Stimulated activated memory B cell treated with anti-CD40 and anti-IgM and Interleukin-4, amounts not matched to agents 10 μg/mL and 1 μg/mL and 100 μg/mL, for 72 hours (primary cell): ENCODE measurements at regions not wholly inside any gene's neighbourhood (a gene's known extent, or its start where the extent isn't known, plus 50 kb on each side); places are given as distances from the start of the nearest gene placed in this dataset.

Source experiments
- ATAC-seq: fragments of 150-1000 bp; cut with Tn5 transposase; 2 replicates; pipeline ENCODE4 v1.10.0; 2021
- H3K27ac Mint-ChIP-seq: one replicate; pipeline ENCODE4 v1.8.0; 2022; ENCODE audit warnings: mild to moderate bottlenecking, mixed read lengths
- H3K27me3 Mint-ChIP-seq: one replicate; pipeline ENCODE4 v1.8.0; 2022; ENCODE audit warnings: mixed read lengths
- H3K36me3 Mint-ChIP-seq: one replicate; pipeline ENCODE4 v1.8.0; 2022; ENCODE audit warnings: mixed read lengths
- H3K4me1 Mint-ChIP-seq: one replicate; pipeline ENCODE4 v1.8.0; 2022; ENCODE audit warnings: mixed read lengths
- H3K4me3 Mint-ChIP-seq: one replicate; pipeline ENCODE4 v1.8.0; 2022; ENCODE audit warnings: mild to moderate bottlenecking, moderate library complexity, mixed read lengths
- H3K9me3 Mint-ChIP-seq: one replicate; pipeline ENCODE4 v1.8.0; 2022; ENCODE audit warnings: mixed read lengths

DNA sequence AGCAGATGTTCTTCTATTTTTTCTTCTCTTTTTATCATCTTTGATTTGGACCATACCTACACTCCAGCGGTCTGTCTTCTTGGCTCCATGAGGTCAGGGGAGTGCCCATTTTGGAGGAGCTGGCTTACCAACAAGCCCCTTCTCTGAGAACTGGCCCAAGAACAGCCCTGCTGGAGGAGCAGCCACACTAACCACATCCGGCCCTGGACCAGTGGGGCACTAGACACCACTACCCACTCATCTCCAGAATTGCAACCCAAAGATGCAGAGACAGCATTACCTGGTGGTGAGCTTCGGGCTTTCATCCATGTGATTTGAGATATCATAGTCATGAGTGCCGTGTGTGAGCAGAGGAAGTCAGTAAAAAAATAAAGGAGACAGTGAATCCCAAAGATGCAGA is 599.4 kb upstream of the CDH4 start:
- Mint-ChIP-seq H3K4me1 (no peaks in the 10 kb centered on the region), H3K4me3 (no peak overlapping the region), H3K36me3 (no peaks in the 10 kb centered on the region), H3K27me3 (no peaks in the 10 kb centered on the region), H3K27ac (no peak overlapping the region), H3K9me3 (peaks cover 10% of the 10 kb centered on the region)
- no peak for ATAC-seq

GRCh38 chr20:60653111-60653845 is 598.8 kb upstream of the CDH4 start:
- H3K4me3 Mint-ChIP-seq: no peak overlapping the region

GRCh38 chr20:60658681-60659080 is 593.4 kb upstream of the CDH4 start:
- no peak for ATAC-seq
- no peaks in the 10 kb centered on the region for H3K36me3 Mint-ChIP-seq
- H3K27ac Mint-ChIP-seq: no peak overlapping the region
- peaks cover 4% of the 10 kb centered on the region for H3K9me3 Mint-ChIP-seq
- H3K4me1 Mint-ChIP-seq: no peaks in the 10 kb centered on the region
- H3K4me3 Mint-ChIP-seq: no peak overlapping the region
- no peaks in the 10 kb centered on the region for H3K27me3 Mint-ChIP-seq

More at GRCh38 chr20:60653111-60653845, 598.8 kb upstream of the CDH4 start:
- H3K27ac Mint-ChIP-seq: no peak overlapping the region
- no peaks in the 10 kb centered on the region for H3K36me3 Mint-ChIP-seq
- no peak for ATAC-seq
- H3K27me3 Mint-ChIP-seq: no peaks in the 10 kb centered on the region
- H3K9me3 Mint-ChIP-seq: peaks cover 10% of the 10 kb centered on the region
- H3K4me1 Mint-ChIP-seq: no peaks in the 10 kb centered on the region

GRCh38 chr20:60659240-60659639 is 592.8 kb upstream of the CDH4 start:
- Mint-ChIP-seq H3K36me3 (no peaks in the 10 kb centered on the region), H3K27ac (no peak overlapping the region), H3K4me3 (no peak overlapping the region), H3K9me3 (peaks cover 4% of the 10 kb centered on the region), H3K4me1 (no peaks in the 10 kb centered on the region), H3K27me3 (no peaks in the 10 kb centered on the region)
- no peak for ATAC-seq

DNA sequence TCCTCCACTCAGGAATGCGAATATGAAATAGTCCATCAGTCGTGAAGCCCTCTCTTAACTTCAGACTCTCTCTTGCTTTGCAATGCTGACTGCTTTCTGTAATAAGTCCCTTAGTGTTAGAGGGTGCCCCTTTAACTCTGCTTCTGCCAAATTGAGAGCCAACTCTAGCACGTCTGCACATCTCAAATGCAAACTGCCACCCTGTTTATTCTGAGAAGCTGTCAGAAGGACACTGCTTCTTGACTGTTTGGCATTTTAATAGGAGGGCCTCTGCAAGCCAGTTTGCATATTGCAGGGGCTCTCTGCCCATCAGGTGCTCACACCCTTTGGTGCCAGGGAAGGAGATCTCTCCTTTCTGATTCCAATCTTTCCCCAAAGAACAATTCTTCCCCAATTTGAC is 589.8 kb upstream of the CDH4 start:
- Mint-ChIP-seq H3K36me3 (no peaks in the 10 kb centered on the region), H3K9me3 (peaks cover 5% of the 10 kb centered on the region), H3K27me3 (no peaks in the 10 kb centered on the region), H3K27ac (no peak overlapping the region), H3K4me1 (no peaks in the 10 kb centered on the region), H3K4me3 (no peak overlapping the region)
- no peak for ATAC-seq

GRCh38 chr20:60664106-60664505 is 588.0 kb upstream of the CDH4 start:
- Mint-ChIP-seq H3K27me3 (no peaks in the 10 kb centered on the region), H3K9me3 (peaks cover 5% of the 10 kb centered on the region), H3K4me1 (no peaks in the 10 kb centered on the region), H3K27ac (no peak overlapping the region), H3K4me3 (no peak overlapping the region), H3K36me3 (no peaks in the 10 kb centered on the region)
- no peak for ATAC-seq

DNA sequence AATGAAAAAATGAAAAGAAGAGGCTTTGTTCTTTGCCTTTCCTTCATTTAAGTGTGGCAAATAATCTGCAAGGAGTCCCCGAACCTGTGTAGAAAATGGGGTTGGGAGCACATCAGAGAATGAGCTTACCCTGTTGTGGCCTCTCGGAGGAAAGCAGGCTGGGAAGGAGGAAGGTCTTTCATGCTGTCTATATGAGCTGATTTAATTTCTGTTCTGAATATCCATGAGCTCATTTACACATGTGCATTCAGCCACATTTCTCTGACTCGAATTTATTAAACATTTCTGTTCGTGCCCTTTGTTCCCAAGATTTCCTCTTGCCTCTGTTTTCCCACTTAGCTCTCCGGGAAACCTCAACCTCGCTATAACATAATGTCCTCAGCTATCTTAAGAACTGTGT is 584.4 kb upstream of the CDH4 start:
- Mint-ChIP-seq H3K36me3 (no peaks in the 10 kb centered on the region), H3K4me1 (no peaks in the 10 kb centered on the region), H3K4me3 (no peak overlapping the region), H3K27ac (no peak overlapping the region), H3K27me3 (no peaks in the 10 kb centered on the region), H3K9me3 (peaks cover 5% of the 10 kb centered on the region)
- ATAC-seq: no peak

DNA sequence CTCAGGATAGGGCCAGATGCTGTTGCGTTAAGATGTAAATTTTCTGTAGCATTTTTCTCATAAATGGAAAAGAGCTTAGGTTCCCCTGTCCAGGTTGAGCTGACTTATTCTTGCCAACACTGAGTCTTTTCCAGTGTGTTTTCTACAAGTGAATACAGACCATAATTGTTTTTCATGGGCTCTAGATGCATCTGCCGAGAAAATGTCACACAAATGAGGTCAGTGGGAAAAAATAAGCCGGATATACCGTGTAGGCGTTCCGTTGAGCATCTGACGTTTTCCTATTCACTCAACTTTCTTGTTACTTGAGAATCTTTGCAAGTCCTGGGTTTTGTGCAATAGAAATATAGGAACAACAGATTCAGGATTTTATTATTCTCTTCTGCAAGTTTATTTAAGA is 582.9 kb upstream of the CDH4 start:
- H3K4me3 Mint-ChIP-seq: no peak overlapping the region
- peaks cover 5% of the 10 kb centered on the region for H3K9me3 Mint-ChIP-seq
- no peaks in the 10 kb centered on the region for H3K4me1 Mint-ChIP-seq
- H3K27ac Mint-ChIP-seq: no peak overlapping the region
- H3K36me3 Mint-ChIP-seq: no peaks in the 10 kb centered on the region
- H3K27me3 Mint-ChIP-seq: no peaks in the 10 kb centered on the region
- ATAC-seq: no peak

GRCh38 chr20:60676011-60676410 is 576.0 kb upstream of the CDH4 start:
- Mint-ChIP-seq H3K36me3 (no peaks in the 10 kb centered on the region), H3K4me3 (no peak overlapping the region), H3K4me1 (no peaks in the 10 kb centered on the region), H3K9me3 (peaks cover 6% of the 10 kb centered on the region), H3K27ac (no peak overlapping the region), H3K27me3 (no peaks in the 10 kb centered on the region)
- ATAC-seq: no peak

- Mint-ChIP-seq H3K27me3 (no peaks in the 10 kb centered on the region), H3K9me3 (peaks cover 6% of the 10 kb centered on the region), H3K4me3 (no peak overlapping the region), H3K4me1 (no peaks in the 10 kb centered on the region), H3K36me3 (no peaks in the 10 kb centered on the region), H3K27ac (no peak overlapping the region)
- no peak for ATAC-seq
Observed at GRCh38 chr20:60677819-60678218, 574.2 kb upstream of the CDH4 start.

GRCh38 chr20:60680554-60680953 is 571.5 kb upstream of the CDH4 start:
- Mint-ChIP-seq H3K27ac (no peak overlapping the region), H3K9me3 (peaks cover 6% of the 10 kb centered on the region), H3K4me1 (no peaks in the 10 kb centered on the region), H3K27me3 (no peaks in the 10 kb centered on the region), H3K36me3 (no peaks in the 10 kb centered on the region), H3K4me3 (no peak overlapping the region)
- ATAC-seq: no peak

- no peaks in the 10 kb centered on the region for H3K4me1 Mint-ChIP-seq
- no peak for ATAC-seq
- no peak overlapping the region for H3K27ac Mint-ChIP-seq
Observed at GRCh38 chr20:60687213-60687612, 564.8 kb upstream of the CDH4 start.

DNA sequence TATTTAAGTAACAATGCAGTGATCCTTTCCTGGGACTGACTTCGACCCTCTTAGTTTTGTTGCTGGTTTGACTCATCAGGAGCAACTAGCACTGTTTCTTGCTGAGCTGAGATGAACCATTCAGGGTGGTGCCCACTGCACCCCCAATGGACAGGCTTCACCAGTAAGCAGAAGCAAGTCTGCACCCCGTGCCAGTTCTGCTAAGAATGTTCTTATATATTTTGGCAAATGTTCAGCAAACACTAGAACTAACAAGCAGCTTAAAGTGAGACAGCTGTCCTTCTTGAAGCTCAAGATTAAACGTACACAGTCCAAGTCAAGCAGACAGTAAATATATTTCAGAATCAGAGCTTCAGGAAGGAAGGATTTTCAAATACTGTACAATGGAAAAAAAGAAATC is 561.3 kb upstream of the CDH4 start:
- no peak overlapping the region for H3K27ac Mint-ChIP-seq
- ATAC-seq: no peak
- H3K9me3 Mint-ChIP-seq: peaks cover 4% of the 10 kb centered on the region
- no peak overlapping the region for H3K4me3 Mint-ChIP-seq
- no peaks in the 10 kb centered on the region for H3K4me1 Mint-ChIP-seq
- peaks cover 9% of the 10 kb centered on the region for H3K27me3 Mint-ChIP-seq
- H3K36me3 Mint-ChIP-seq: no peaks in the 10 kb centered on the region

More at GRCh38 chr20:60687213-60687612, 564.8 kb upstream of the CDH4 start:
- Mint-ChIP-seq H3K27me3 (peaks cover 8% of the 10 kb centered on the region), H3K36me3 (no peaks in the 10 kb centered on the region), H3K4me3 (no peak overlapping the region), H3K9me3 (peaks cover 4% of the 10 kb centered on the region)

- Mint-ChIP-seq H3K4me3 (no peak overlapping the region), H3K27ac (no peak overlapping the region), H3K9me3 (peaks cover 4% of the 10 kb centered on the region), H3K27me3 (peaks cover 9% of the 10 kb centered on the region), H3K4me1 (no peaks in the 10 kb centered on the region), H3K36me3 (no peaks in the 10 kb centered on the region)
- ATAC-seq: no peak
Observed at GRCh38 chr20:60691966-60692615, 560.0 kb upstream of the CDH4 start.

DNA sequence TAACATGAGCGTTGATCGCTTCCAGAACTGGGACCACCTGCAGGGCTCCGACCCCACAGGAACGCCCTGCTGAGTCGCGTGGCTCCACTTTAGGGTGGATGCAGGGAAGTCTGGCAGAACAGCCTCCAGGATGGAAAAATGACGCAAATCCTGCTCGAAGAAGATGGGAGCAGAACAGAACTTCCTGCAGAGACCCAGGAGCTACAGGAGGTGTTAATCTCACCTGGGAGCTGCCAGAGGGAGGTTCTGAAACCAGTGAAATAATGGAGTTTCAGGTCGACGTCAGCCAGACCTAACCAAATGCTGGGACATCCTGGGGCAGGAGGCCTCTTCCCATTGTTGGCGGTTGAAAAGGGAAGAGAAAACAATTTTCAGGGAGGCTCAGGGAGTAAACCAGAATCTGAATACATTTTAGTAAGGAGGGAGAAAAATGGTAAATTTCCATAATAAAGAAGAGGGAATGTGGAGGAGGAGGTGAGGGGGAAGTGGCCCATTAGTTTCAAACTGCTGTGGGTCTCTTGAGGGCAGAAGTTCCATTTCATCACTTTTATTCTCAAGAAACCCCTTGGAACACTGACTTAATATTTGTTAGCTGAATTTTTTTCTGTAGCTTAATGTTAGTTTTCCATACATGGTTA is 558.4 kb upstream of the CDH4 start:
- Mint-ChIP-seq H3K27ac (no peak overlapping the region), H3K4me1 (no peaks in the 10 kb centered on the region), H3K9me3 (peaks cover 7% of the 10 kb centered on the region), H3K4me3 (no peak overlapping the region), H3K27me3 (peaks cover 9% of the 10 kb centered on the region), H3K36me3 (no peaks in the 10 kb centered on the region)
- ATAC-seq: no peak

GRCh38 chr20:60694763-60695162 is 557.3 kb upstream of the CDH4 start:
- H3K27ac Mint-ChIP-seq: no peak overlapping the region
- H3K36me3 Mint-ChIP-seq: no peaks in the 10 kb centered on the region
- H3K4me1 Mint-ChIP-seq: no peaks in the 10 kb centered on the region
- no peak for ATAC-seq
- peaks cover 3% of the 10 kb centered on the region for H3K9me3 Mint-ChIP-seq
- peaks cover 9% of the 10 kb centered on the region for H3K27me3 Mint-ChIP-seq
- no peak overlapping the region for H3K4me3 Mint-ChIP-seq
